K562 (cell line): ENCODE measurements at regions not wholly inside any gene's neighbourhood (a gene's known extent, or its start where the extent isn't known, plus 50 kb on each side); places are given as distances from the start of the nearest gene placed in this dataset.

Experiments used
- ARID1B ChIP-seq: fragments of 450-650 bp; IDR thresholded peaks from 2 replicates; pipeline ENCODE4 v1.6.1; 2016; ENCODE audit warnings: antibody characterized with exemption, mild to moderate bottlenecking, inconsistent platforms
- ATF7 ChIP-seq: fragments of 450-650 bp; IDR thresholded peaks from 2 replicates; pipeline ENCODE4 v1.7.1; 2014; ENCODE audit warnings: mild to moderate bottlenecking, moderate library complexity
- C11orf30 ChIP-seq: fragments of 450-650 bp; IDR thresholded peaks from 2 replicates; pipeline ENCODE4 v1.6.1; 2016; ENCODE audit warnings: low read depth, mild to moderate bottlenecking
- CEBPB ChIP-seq: fragments of 450-650 bp; IDR thresholded peaks from 2 replicates; pipeline ENCODE4 v1.6.1; 2016; ENCODE audit warnings: missing genetic modification characterization, missing compliant biosample characterization
- ETV1 ChIP-seq: fragments of 450-650 bp; conservative IDR thresholded peaks from 2 replicates; pipeline ENCODE4 v1.6.1; 2016; ENCODE audit warnings: missing genetic modification characterization, control low read depth, low read depth, missing compliant biosample characterization
- ETV5 ChIP-seq: sonication (generic); formaldehyde crosslinking; IDR thresholded peaks from 2 replicates; pipeline ENCODE4 v1.4.0; 2020; ENCODE audit warnings: low read depth, mild to moderate bottlenecking, missing genetic modification reagents
- ETV6 ChIP-seq, 3 experiments: fragments of 150-350 bp in 1 of 3; sonication (generic) in 1 of 3; formaldehyde crosslinking in 1 of 3; IDR thresholded peaks; 2 replicates each; pipeline versions ENCODE4 v1.6.1 to v1.8.0; 2014 to 2022; ENCODE audit warnings: borderline replicate concordance in 2 of 3, low read depth in 2 of 3, antibody characterized with exemption in 1 of 3, low read length in 1 of 3, mild to moderate bottlenecking in 1 of 3, missing genetic modification reagents in 1 of 3
- MTA1 ChIP-seq: fragments of 450-650 bp; IDR thresholded peaks from 2 replicates; pipeline ENCODE4 v1.6.1; 2017; ENCODE audit warnings: borderline replicate concordance
- MYNN ChIP-seq, 2 experiments: sonication (generic); formaldehyde crosslinking in 1 of 2; IDR thresholded peaks; 2 replicates each; pipeline versions ENCODE4 v1.5.0 to v1.6.1; 2016 to 2020; ENCODE audit warnings: antibody characterized with exemption in 1 of 2, missing genetic modification reagents in 1 of 2
- NR1H2 ChIP-seq: sonication (generic); formaldehyde crosslinking; IDR thresholded peaks from 2 replicates; pipeline ENCODE4 v1.4.0; 2020; ENCODE audit warnings: mild to moderate bottlenecking, missing genetic modification reagents
- NR2F6 ChIP-seq: fragments of 450-650 bp; formaldehyde crosslinking; IDR thresholded peaks from 2 replicates; pipeline ENCODE4 v1.4.0; 2020; ENCODE audit warnings: mild to moderate bottlenecking
- OTX1 ChIP-seq: fragments of 450-650 bp; formaldehyde crosslinking; IDR thresholded peaks from 2 replicates; pipeline ENCODE4 v1.4.0; 2022; ENCODE audit warnings: mild to moderate bottlenecking
- PHTF2 ChIP-seq: fragments of 250-450 bp; sonication (Bioruptor Pico); IDR thresholded peaks from 2 replicates; pipeline ENCODE4 v1.5.0; 2021; ENCODE audit warnings: mild to moderate bottlenecking
- RFX7 ChIP-seq: fragments of 250-450 bp; sonication (Bioruptor Pico); IDR thresholded peaks from 2 replicates; pipeline ENCODE4 v1.5.1; 2021; ENCODE audit warnings: mild to moderate bottlenecking
- TCF3 ChIP-seq: sonication (generic); formaldehyde crosslinking; IDR thresholded peaks from 2 replicates; pipeline ENCODE4 v1.4.0; 2020; ENCODE audit warnings: mild to moderate bottlenecking, missing genetic modification reagents
- ZNF583 ChIP-seq: fragments of 250-450 bp; sonication (Bioruptor Pico); IDR thresholded peaks from 2 replicates; pipeline ENCODE4 v1.4.0; 2020
- TF ChIP-seq, protein P1 (sequence below), 2 experiments: fragments of 450-650 bp; formaldehyde crosslinking in 1 of 2; IDR thresholded peaks; 2 replicates each; pipeline versions ENCODE4 v1.4.0 to v1.6.1; 2014 to 2020; ENCODE audit warnings: mild to moderate bottlenecking in 2 of 2, borderline replicate concordance in 1 of 2, low read depth in 1 of 2
- TF ChIP-seq, protein P2 (sequence below), 2 experiments: fragments of 200-800 bp in 1 of 2; sonication (Bioruptor generic) in 1 of 2; sonication (generic) in 1 of 2; formaldehyde crosslinking in 1 of 2; IDR thresholded peaks in 1 of 2; conservative IDR thresholded peaks in 1 of 2; 2 replicates each; pipeline versions ENCODE4 v1.5.0 to v1.6.1; 2016 to 2020; ENCODE audit warnings: missing compliant biosample characterization in 1 of 2, missing genetic modification characterization in 1 of 2, missing genetic modification reagents in 1 of 2

- TF ChIP-seq, protein P1, sequence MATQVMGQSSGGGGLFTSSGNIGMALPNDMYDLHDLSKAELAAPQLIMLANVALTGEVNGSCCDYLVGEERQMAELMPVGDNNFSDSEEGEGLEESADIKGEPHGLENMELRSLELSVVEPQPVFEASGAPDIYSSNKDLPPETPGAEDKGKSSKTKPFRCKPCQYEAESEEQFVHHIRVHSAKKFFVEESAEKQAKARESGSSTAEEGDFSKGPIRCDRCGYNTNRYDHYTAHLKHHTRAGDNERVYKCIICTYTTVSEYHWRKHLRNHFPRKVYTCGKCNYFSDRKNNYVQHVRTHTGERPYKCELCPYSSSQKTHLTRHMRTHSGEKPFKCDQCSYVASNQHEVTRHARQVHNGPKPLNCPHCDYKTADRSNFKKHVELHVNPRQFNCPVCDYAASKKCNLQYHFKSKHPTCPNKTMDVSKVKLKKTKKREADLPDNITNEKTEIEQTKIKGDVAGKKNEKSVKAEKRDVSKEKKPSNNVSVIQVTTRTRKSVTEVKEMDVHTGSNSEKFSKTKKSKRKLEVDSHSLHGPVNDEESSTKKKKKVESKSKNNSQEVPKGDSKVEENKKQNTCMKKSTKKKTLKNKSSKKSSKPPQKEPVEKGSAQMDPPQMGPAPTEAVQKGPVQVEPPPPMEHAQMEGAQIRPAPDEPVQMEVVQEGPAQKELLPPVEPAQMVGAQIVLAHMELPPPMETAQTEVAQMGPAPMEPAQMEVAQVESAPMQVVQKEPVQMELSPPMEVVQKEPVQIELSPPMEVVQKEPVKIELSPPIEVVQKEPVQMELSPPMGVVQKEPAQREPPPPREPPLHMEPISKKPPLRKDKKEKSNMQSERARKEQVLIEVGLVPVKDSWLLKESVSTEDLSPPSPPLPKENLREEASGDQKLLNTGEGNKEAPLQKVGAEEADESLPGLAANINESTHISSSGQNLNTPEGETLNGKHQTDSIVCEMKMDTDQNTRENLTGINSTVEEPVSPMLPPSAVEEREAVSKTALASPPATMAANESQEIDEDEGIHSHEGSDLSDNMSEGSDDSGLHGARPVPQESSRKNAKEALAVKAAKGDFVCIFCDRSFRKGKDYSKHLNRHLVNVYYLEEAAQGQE (IDR thresholded peaks at IDR 0.05; ENCODE audit: borderline replicate concordance) = peak; percentile 71
- TF ChIP-seq, protein P1 (CRISPR knock-in tag; IDR thresholded peaks at IDR 0.05; ENCODE audit: low read depth) = 0 out of 2 replicates have a peak, but pooled peaks have one; percentile 48
- TF ChIP-seq ETV6 (IDR thresholded peaks at IDR 0.05; ENCODE audit: borderline replicate concordance in 1 of 2, low read depth in 2 of 2, low read length in 1 of 2) (0 out of 4 replicates have a peak, but pooled peaks of 1 of the 2 experiments have one; percentile 46), ETV6 (CRISPR knock-in tag; IDR thresholded peaks at IDR 0.05; ENCODE audit: borderline replicate concordance) (no peak), CEBPB (tag) (no peak), ZNF583 (peak; percentile 70; the same call in 1 of the 2 replicates), NR2F6 (CRISPR knock-in tag) (no peak; the same call in 1 of the 2 replicates), MYNN (IDR thresholded peaks at IDR 0.05) (peak; percentile 58; the same call in 1 of the 2 replicates), MYNN (CRISPR knock-in tag; IDR thresholded peaks at IDR 0.05) (no peak), MTA1 (peak; percentile 69; the same call in 1 of the 2 replicates), RFX7 (CRISPR knock-in tag) (peak; percentile 70), NR1H2 (CRISPR knock-in tag) (no peak), ARID1B (peak; percentile 85), ETV5 (peak; percentile 82), ETV1 (peak; percentile 84), OTX1 (CRISPR knock-in tag) (0 out of 2 replicates have a peak, but pooled peaks have one; percentile 74), ATF7 (peak; percentile 63), PHTF2 (CRISPR knock-in tag) (0 out of 2 replicates have a peak, but pooled peaks have one; percentile 86), TCF3 (CRISPR knock-in tag) (peak; percentile 55), C11orf30 (peak; percentile 56; the same call in 1 of the 2 replicates)
- TF ChIP-seq, protein P2, sequence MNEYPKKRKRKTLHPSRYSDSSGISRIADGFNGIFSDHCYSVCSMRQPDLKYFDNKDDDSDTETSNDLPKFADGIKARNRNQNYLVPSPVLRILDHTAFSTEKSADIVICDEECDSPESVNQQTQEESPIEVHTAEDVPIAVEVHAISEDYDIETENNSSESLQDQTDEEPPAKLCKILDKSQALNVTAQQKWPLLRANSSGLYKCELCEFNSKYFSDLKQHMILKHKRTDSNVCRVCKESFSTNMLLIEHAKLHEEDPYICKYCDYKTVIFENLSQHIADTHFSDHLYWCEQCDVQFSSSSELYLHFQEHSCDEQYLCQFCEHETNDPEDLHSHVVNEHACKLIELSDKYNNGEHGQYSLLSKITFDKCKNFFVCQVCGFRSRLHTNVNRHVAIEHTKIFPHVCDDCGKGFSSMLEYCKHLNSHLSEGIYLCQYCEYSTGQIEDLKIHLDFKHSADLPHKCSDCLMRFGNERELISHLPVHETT (CRISPR knock-in tag; conservative IDR thresholded peaks at IDR 0.05 in 1 of 2, IDR thresholded peaks at IDR 0.05 in 1 of 2) = peak in 1 of 2 experiments; percentile 73; a peak in 2 of 4 replicates
Observed at GRCh38 chr6:146892613-146893401, 294.0 kb downstream of the ADGB start (continued).
